Stimulated activated CD8-positive, alpha-beta memory T cell treated with anti-CD3 and anti-CD28 coated beads, Interleukin-12 subunit alpha, Interleukin-12 subunit beta, amount 100 ng/mL, for 24 hours (primary cell): ENCODE measurements at regions not wholly inside any gene's neighbourhood (a gene's known extent, or its start where the extent isn't known, plus 50 kb on each side); places are given as distances from the start of the nearest gene placed in this dataset.

Source experiments
- DNase-seq: peaks from one replicate; pipeline ENCODE4 v3.0.0-alpha.2; 2020; ENCODE audit errors: extremely low read depth

DNA sequence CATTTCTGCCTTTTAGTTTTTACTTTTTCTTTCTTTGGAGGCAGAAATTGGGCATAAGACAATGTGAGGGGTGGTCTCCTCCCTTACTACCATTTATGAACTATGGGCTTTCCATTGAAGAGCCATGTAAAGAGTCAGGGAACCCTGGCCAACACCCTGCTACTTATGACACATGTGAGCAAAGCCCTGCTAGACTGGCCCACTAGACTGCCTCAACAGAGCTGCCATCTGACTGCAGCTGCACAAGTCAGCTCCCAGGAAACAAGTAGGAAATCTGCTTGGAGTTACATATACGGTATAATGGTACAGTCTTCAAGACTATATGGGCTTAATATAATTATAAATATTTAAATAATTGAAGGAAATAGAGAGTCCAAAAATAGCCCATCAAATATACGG, 816.8 kb downstream of the TRIB2 start:
- DNase-seq: no peak

DNA sequence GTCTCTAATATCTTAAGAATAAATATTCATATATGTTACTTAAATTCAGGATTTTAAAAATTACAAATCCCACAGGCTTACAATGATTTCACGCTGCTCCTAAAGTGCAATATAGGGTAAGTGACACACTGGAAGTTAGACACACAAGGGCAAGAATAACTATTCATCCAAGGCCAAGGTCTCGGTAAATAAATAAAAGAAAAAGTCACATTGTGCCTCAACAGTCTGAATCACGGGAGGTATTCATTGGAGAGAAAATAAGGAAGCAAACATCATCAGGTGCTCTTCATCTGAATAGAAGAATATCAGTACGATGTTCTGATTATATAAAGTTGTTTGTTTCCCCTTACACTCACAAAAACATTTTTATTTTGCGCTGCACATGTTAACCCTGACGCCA, 820.2 kb downstream of the TRIB2 start:
- DNase-seq: no peak

DNA sequence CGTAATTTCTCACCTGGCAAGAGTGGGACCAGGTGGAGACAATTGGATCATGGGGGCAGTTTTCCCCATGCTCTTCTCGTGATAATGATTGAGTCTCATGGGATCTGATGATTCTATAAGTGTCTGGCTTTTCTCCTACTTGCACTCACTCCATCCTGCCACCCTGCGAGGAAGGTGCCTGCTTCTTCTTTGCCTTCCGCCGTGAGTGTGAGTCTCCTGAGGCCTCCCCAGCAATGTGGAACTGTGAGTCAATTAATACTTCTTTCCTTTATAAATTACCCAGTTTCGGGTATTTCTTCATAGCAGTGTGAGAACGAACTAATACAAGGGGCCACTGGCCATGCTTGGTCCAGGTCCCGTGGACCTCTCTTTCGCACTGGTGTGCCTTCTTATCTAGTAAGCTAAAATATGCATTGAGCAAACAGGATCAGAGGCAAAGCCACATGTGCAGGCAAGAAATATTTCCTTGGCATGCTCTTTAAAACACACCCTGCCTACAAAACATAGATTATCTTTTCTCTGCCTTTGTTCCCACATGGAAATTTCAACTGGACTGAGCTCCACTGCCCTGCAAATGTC, 821.1 kb downstream of the TRIB2 start:
- no peak for DNase-seq

DNA sequence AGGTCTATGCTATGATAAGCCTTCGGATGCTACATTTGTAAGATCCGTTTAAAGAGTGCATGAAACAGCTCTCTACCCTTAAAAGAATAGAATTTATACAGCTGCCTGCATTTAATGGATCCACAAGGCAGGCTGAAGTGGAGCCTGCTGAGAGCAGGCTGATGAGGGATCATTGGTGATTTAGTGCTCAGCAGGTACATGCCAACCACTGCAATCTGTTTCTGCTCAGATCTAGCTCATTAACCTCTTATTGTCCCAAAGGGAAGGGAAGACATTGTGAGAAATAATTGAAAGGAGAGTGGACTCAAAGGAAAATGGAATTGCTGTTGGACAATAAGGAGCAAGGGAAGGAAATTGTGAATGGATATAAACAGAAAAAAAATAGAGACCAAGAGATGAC, 822.6 kb downstream of the TRIB2 start:
- no peak for DNase-seq

DNA sequence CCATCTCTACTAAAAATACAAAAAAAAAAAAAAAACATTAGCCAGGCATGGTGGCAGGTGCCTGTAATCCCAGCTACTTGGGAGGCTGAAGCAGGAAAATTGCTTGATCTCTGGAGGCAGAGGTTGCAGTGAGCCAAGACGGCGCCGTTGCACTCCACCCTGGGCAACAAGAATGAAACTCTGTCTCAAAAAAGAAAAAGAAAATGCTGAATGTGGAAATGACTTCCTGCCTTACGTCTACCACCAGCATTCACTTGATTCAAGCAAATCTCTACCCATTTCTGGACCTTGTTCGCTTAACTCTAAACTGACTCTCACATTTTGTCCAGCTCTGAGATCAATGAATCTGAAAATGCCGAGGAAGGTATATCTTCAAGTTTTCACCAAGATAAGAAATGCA, 825.3 kb downstream of the TRIB2 start:
- no peak for DNase-seq

DNA sequence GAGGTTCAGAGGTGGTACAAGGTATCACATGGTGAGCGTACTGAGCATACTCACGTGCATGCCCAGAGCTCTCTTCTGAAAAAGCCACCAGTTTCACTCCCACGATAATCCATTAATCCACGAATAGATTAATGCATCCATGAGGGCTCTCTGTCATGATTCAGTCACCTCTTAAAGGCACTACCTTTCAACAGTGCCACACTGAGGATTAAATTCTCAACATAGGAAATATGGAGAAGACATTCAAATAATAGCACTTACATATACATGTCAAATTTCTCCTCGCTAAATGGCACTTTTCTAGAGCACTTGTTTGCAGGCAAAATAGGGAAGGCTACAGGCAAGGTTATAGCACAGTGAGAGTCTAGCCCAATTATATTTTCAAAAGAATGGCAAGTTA, 825.9 kb downstream of the TRIB2 start:
- no peak for DNase-seq

DNA sequence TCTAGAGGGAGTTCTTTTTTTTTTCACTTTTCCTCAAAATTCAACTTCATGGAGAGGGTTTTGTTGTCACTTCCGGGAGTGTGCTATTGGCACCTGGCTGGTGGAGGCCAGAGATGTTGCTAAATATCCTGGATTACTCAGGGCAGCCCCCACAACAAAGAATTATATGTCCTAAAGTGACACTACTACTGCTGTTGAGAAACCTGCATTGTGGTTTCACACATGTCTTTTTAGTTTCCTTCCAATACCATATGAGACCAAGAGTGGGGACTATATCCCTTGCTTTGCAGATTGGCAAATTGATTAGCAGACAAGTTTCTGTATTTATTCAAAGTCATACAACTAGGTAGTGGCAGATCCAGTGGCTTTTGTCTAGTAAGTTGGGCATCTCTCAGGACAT, 826.8 kb downstream of the TRIB2 start:
- no peak for DNase-seq

DNA sequence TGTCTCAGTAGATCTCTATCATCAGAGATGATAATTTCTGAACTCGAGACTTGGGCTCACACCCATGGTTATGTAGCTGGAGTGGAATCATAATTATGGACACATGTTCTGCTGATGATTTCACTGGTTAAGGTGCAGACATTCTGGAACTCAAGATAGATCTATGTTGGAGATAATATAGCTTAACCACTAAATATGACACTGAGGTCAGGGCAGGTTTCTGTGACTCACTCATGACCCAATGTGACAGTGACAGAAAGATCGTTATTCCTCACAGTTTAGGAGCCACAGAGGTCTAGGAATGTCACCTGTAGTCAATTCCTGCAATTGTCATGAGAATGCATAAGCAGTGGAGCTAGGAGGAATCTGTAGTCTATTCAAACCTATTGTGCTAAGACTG, 828.6 kb downstream of the TRIB2 start:
- DNase-seq: no peak

DNA sequence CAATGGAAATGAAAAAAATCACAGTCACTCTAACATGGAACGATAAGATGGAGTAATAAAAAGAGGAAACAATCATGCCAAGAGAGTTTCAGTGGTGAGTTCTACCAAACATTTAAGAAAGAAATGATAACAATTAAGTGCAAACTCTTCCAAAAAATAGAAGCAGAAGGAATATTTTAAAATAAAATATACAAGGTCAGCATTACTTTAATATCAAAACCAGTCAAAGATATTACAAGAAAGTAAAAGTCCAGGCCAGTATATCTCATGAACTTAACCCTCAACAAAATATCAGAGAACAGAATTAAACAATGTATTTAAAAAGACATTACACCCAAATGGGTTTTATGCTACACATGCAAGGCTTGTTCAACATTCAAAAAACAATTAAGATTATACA, 829.4 kb downstream of the TRIB2 start:
- DNase-seq: no peak

DNA sequence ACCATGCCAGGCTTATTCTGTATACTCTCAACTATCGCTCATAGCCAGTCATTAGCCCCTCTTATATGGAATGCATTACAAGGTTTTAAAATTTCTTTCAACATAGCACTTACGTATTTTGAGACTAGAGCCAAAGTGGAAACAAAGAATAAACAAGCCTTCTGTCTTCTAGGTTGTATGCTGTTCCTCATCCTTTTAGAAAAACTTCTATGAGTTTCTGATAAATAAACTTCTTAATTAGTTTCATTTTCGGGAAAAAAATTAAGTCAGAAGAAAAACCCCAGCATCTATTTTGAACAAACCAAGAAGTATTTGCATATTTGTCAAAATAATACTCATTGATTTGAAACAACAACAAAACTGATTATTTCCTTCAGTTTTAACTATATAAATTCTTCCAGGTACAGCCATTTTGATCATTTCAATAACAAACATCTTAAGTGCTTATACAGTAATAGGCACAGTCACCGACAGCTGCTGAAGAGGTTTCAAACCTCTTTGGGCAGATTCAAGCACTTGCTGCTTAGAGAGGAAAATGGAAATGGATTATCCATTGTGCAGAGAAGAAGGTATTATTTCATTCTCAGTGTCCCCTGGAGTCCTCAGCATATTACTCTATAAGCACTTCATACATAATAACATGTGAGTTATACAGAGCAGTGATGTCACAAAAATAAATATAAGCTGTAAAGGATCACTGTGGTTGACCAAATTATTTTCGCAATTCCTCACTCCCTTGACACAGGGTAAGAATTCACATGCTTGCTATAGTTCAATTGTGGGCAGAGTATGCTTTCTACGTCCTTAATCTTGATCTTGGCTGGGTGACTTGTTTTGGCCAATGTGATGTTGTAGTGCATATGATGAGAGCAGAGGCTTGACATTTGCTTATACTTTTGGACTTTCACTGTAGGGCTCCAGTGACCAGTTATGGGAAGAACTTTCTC, 833.8 kb downstream of the TRIB2 start:
- no peak for DNase-seq

DNA sequence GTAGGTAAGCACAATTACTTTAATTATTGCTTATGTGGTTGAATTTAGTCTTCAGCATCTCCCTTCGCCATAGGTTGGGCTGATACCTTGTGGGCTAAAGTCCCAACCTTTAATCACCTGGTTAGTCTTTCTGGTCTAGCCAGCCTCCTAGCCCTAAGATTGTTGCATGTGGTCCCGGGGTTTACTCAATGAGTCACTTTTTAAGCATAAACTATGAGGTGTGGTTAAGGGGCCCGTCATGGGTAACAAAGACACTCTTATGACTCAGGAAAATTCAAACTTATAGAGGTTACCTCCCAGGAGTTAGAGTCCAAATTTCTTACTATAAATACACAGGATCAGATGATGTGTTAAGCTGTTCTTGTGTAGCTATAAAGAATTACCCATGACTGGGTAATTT, 841.6 kb downstream of the TRIB2 start:
- DNase-seq: no peak

DNA sequence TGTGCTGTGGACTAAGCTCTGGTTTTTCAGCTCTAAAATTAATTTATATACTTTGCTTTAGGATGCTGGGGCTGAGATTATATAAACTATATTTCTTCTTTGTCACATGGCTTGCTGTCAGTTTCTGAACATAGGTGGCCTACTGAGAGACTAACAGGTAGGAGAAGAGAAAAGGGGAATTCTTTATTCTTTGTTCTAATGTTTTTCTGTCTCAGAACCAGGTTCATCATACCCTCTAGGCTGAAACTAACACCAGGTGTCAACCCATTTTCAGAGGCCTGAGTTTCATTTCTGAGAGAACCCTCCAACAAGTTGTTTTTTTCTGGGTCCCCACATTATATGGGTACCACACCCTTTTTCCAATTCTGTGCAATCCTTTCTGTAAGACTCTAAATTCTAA, 843.6 kb downstream of the TRIB2 start:
- DNase-seq: no peak

DNA sequence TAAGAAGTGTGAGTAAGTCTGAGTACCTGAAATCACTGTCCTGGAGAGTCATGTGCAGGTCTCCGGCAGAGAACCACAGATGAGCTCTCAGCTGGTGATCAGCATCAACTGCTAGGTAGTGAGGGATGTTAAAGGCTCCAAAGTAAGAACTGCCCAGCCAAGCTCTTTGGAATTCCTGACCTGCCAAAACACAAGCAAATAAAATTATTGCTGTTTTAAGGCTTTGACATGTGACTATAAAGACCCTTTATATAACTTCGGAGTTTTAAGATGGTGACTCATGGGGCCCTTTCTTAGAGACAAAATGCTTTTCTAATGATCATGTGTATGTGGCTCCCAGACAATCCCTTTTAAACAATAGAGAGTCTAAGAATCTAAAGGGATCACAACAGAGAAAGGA, 855.7 kb downstream of the TRIB2 start:
- no peak for DNase-seq

DNA sequence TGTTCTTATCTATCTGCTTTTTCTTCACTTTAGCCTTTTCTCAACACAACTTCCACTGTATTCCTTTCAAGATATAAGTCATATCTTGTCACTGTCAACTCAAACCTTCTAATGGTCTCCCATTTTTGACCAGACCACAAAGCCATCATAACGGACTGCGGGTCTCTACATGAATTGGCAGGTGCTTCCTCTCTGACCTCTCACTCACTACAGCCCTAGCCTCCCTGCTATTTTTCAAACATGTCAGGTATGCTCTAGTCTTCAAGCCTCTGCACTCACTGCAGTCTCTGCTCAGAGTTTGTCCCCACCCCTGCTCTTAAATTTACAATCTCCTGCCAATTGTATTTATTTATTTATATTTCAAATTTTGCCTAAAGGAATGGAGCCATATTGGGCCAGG, 858.1 kb downstream of the TRIB2 start:
- DNase-seq: no peak

DNA sequence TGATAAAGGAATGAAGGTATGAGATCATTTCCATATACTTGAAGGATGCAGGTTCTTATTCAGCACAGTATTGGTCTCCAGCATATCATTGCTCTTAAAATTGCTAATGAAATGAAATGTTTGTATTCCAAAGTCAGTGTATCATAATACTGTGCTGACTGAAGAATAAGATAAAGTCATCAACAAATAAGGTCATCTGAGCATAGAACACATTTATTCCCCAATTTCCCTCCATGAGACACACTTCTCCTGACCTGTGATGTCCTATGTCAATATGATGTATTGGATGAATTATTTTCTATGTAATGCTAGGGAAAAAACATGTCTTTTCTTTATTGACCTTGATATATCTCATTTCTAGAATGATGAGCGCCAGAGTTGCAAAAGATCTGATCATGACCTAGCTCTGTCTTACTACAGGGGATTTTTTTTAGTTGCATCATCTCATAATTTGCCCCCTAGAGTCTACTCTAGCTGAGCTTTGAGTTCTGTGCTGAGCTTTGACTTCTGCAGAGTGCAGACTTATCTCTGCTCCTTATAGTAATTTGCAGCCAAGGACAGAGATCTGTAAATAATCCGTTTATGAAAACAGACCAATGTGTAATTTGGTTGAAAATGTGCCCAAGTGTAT, 859.8 kb downstream of the TRIB2 start:
- DNase-seq: no peak

DNA sequence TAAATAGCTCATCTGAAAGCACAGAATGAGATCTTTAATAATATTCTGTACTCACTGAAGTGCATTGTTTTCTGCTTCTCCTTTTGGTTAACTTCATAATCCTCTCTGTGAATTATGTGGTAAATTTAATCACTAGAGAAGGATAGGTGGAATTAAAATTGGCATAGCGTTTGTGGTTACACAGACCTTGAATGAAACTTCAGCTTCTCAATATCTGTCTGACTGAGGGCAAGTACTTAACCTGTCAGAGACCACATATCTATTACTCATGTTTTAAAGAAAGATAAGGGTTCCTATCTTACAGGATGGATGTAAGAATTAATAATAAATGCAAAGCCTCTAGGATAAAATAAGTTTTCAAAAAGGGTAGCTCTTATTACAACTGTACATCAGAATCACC, 861.8 kb downstream of the TRIB2 start:
- no peak for DNase-seq

DNA sequence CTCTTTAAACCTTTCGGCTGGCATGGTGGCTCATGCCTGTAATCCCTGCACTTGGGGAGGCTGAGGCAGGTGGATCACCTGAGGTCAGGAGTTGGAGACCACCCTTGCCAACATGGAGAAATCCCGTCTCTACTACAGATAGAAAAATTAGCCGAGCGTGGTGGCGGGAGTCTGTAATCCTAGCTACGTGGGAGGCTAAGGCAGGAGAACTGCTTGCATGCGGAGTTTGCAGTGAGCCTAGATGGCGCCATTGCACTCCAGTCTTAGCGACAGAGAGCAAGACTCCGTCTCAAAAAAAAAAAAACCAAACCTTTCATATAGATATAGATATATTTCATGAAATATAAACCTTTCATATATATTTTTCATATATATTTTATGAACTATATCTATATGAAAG, 864.7 kb downstream of the TRIB2 start:
- no peak for DNase-seq

DNA sequence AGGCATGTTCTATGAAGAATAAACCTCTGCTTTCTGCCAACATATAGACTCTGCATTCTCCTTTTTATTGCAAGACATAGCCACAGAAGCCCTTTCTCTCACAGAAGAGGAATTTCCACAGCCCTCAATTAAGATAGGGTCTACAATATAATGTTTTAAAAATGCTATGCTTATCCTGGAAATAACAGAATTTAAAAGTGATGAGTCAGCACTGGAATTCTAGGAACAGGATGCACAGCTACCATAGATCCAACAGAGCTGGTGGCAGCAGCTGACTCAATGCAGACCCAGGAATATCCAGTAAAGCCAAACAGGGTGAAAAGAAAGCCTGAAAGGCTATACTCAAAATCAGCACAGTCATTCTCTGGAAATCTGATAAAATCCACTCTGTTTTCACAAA, 866.9 kb downstream of the TRIB2 start:
- no peak for DNase-seq

DNA sequence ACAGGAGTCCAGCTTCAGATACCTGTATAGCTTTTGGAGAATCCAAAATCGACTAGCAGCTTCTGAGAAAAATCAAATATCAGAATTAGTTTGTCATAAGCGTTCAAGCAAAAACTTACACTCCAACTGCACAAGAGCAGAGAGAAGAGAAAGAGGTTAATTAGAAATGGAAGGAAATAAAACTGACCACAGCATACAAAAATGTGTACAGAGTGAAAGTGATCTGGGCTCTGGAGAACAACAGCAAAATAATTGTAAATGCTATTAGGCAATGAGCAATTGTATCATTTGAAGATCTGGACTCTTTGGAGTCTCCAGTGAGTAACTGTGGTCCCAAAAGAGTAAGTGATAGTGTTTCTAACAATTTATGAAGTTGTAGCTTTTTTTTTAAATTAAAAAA, 867.3 kb downstream of the TRIB2 start:
- DNase-seq: no peak

DNA sequence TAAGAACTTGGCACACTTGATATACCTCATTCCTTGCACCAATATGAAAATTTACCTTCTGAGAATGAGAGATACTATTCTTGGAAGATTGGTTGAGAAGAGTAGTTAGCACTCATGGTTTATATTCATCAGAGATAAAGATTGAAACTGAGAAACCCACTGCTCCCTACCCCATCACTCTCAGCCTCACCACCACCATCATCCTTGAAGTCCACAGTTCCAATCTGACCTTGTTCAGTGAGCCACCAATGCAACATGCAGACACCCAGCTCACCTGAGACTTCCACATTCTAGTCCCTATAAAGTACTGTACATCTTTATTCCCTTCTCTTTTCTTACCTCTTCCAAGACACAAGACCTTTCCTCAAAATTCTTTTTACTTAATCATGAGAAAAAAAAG, 869.0 kb downstream of the TRIB2 start:
- no peak for DNase-seq

DNA sequence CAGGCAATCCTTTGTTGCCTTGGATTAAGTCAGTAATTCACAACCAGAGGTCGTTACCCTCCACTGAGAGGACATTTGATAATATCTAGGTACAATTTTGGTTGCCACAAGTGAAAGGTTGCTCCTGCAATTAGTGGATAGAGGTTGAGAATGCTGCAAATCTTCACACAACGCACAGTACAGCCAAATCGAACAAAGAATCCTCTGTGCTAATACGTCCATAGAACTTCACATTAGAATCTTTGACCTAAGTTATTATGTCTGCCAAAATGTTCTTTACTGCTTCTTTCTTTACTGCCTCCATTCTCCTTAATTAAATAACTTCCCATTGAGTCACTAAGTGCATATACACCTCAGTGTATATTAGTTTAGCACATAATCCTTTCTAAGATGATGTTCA, 879.5 kb downstream of the TRIB2 start:
- no peak for DNase-seq

DNA sequence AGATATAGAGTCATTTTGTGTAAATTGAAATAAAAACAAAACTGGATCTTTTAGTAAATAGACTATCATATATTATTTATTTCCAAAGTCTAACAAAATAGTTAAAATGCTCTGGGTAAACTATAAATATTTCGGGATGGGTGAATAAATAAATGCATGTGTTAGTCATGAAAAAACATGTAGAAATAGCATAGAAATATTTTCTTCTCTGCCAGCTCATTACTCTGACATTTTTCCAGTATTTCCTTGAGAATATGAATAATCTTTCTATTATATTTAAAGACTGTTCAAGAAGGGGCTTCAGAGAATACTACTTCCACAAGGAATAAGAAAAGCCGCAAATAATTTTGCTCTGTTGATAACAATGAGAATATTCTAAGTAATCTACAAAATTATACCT, 880.4 kb downstream of the TRIB2 start:
- DNase-seq: no peak

DNA sequence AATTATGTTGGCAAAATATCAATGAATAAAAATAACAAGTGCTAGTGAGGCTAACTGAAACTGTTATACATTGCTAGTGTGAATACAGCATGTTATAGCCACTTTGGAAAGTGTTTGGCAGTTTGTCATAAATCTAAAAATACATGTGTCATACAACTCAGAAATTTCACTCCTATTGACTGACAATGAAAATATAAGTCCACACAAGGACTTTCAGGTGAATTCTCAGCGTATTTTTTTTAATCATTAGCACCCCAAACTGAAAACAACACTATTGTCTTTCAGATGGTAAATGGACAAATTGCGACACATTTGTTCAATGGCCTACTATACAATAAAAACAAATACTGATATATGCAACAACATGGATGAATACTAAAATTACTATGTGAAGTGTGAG, 884.8 kb downstream of the TRIB2 start:
- no peak for DNase-seq
